Loucy (cell line): ENCODE measurements at regions not wholly inside any gene's neighbourhood (a gene's known extent, or its start where the extent isn't known, plus 50 kb on each side); places are given as distances from the start of the nearest gene placed in this dataset.

Source experiments
- H2AFZ ChIP-seq: fragments of 200-600 bp; sonication (generic); 2 replicates; pipeline ENCODE4 v1.6.0; 2016; ENCODE audit warnings: antibody characterized with exemption, mild to moderate bottlenecking, low read length, moderate library complexity
- H3F3A ChIP-seq: fragments of 200-600 bp; 2 replicates; pipeline ENCODE4 v1.6.0; 2016; ENCODE audit warnings: antibody characterized with exemption, low read depth, mild to moderate bottlenecking
- H3K27me3 ChIP-seq: fragments of 200-600 bp; sonication (generic); 2 replicates; pipeline ENCODE4 v1.6.1; 2014; ENCODE audit warnings: low read length, mild to moderate bottlenecking; ENCODE audit not compliant: insufficient read depth, poor library complexity, severe bottlenecking
- H3K36me3 ChIP-seq: fragments of 200-600 bp; sonication (generic); 2 replicates; pipeline ENCODE4 v1.6.1; 2016; ENCODE audit warnings: low read length; ENCODE audit not compliant: insufficient read depth
- H3K4me1 ChIP-seq: fragments of 200-600 bp; sonication (generic); 2 replicates; pipeline ENCODE4 v1.5.1; 2014; ENCODE audit warnings: low read length, mild to moderate bottlenecking; ENCODE audit not compliant: insufficient read depth, poor library complexity, severe bottlenecking
- H3K4me2 ChIP-seq: fragments of 200-600 bp; sonication (generic); 2 replicates; pipeline ENCODE4 v1.6.0; 2014; ENCODE audit warnings: antibody characterized with exemption, low read length, low read depth, mild to moderate bottlenecking; ENCODE audit not compliant: poor library complexity, severe bottlenecking
- H3K4me3 ChIP-seq: fragments of 200-600 bp; sonication (generic); 2 replicates; pipeline ENCODE4 v1.5.1; 2014; ENCODE audit warnings: low read length, mild to moderate bottlenecking, mixed read lengths; ENCODE audit not compliant: poor library complexity, severe bottlenecking
- H3K79me2 ChIP-seq: fragments of 200-600 bp; sonication (generic); 2 replicates; pipeline ENCODE4 v1.6.1; 2014; ENCODE audit warnings: low read length; ENCODE audit not compliant: insufficient read depth
- H3K9ac ChIP-seq: fragments of 200-600 bp; sonication (generic); 2 replicates; pipeline ENCODE4 v1.6.0; 2014; ENCODE audit warnings: mild to moderate bottlenecking, low read depth, low read length, moderate library complexity; ENCODE audit not compliant: poor library complexity, severe bottlenecking
- H3K9me2 ChIP-seq: fragments of 200-600 bp; sonication (generic); replicated peaks from 2 replicates; pipeline ENCODE4 v1.6.1; 2016; ENCODE audit warnings: low read depth, low read length, mixed read lengths
- H3K9me3 ChIP-seq: fragments of 200-600 bp; sonication (generic); 2 replicates; pipeline ENCODE4 v1.6.1; 2014; ENCODE audit warnings: mild to moderate bottlenecking, antibody characterized with exemption, low read length, low read depth; ENCODE audit not compliant: insufficient read depth
- H4K20me1 ChIP-seq: fragments of 200-600 bp; sonication (generic); 2 replicates; pipeline ENCODE4 v1.6.0; 2014; ENCODE audit warnings: antibody characterized with exemption, low read length, mild to moderate bottlenecking; ENCODE audit not compliant: insufficient read depth, poor library complexity, severe bottlenecking
- EZH2phosphoT487 ChIP-seq: fragments of 200-600 bp; IDR thresholded peaks from 2 replicates; pipeline ENCODE4 v1.6.1; 2018; ENCODE audit warnings: antibody characterized with exemption, mild to moderate bottlenecking, moderate library complexity, borderline replicate concordance
- TF ChIP-seq, protein P1 (sequence below): fragments of 200-600 bp; sonication (generic); conservative IDR thresholded peaks from 2 replicates; pipeline ENCODE4 v1.5.1; 2014; ENCODE audit warnings: mild to moderate bottlenecking, antibody characterized with exemption, low read length

DNA sequence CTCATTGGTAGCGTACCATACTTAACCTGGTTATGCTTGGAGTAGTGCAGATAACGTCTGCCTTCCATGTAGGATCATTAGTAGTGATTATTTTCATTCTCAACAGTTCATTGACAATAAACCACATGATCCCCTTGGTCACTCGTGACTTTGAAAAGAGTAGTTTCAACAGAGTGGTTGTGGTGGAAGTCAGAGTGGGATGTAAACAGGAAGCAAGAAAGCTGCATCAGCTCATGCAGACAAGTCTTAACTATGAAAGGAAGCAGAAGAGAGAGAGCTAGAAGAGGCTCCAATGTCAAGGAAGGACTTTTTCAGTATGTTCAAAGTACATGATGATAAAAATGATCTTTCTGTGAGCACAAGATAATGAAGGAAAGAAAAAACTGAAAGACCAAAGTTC lies 287.4 kb downstream of the MBD2 start:
- Histone ChIP-seq H3K27me3 (no peaks in the 10 kb centered on the region), H3K9me3 (no peaks in the 10 kb centered on the region), H3K36me3 (no peaks in the 10 kb centered on the region), H3K4me1 (no peaks in the 10 kb centered on the region), H4K20me1 (no peaks in the 10 kb centered on the region), H3K9ac (no peak overlapping the region), H3K4me3 (no peak overlapping the region), H3K4me2 (no peak overlapping the region), H2AFZ (no peak overlapping the region), H3F3A (no peaks in the 10 kb centered on the region), H3K9me2 (no peaks in the 10 kb centered on the region), H3K79me2 (no peaks in the 10 kb centered on the region)
- TF ChIP-seq EZH2phosphoT487: no peak
- TF ChIP-seq, protein P1, sequence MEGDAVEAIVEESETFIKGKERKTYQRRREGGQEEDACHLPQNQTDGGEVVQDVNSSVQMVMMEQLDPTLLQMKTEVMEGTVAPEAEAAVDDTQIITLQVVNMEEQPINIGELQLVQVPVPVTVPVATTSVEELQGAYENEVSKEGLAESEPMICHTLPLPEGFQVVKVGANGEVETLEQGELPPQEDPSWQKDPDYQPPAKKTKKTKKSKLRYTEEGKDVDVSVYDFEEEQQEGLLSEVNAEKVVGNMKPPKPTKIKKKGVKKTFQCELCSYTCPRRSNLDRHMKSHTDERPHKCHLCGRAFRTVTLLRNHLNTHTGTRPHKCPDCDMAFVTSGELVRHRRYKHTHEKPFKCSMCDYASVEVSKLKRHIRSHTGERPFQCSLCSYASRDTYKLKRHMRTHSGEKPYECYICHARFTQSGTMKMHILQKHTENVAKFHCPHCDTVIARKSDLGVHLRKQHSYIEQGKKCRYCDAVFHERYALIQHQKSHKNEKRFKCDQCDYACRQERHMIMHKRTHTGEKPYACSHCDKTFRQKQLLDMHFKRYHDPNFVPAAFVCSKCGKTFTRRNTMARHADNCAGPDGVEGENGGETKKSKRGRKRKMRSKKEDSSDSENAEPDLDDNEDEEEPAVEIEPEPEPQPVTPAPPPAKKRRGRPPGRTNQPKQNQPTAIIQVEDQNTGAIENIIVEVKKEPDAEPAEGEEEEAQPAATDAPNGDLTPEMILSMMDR: no peak

DNA sequence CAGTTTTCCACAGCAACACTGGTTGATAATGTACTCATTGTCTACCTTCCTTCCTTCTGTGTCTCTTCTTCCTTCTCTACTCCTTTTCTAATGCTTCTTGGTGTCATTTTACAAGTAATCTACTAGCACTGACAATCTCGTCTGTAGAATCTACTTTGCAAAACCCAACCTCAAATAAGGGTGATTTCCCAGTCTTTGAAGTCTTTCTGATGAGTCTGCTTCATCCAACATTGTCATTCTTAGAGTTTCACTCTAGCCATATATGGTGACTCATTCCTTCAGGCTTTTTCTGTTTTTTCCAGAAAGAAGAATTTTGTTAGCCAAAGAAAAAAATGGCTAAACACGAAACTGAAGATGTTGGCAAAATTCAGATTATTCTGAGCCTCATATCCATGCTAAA lies 288.7 kb downstream of the MBD2 start:
- TF ChIP-seq, protein P1: no peak
- no peak for TF ChIP-seq EZH2phosphoT487
- no peaks in the 10 kb centered on the region for H3K4me1 ChIP-seq
- no peak overlapping the region for H2AFZ ChIP-seq
- no peak overlapping the region for H3K4me2 ChIP-seq
- no peaks in the 10 kb centered on the region for H3K27me3 ChIP-seq
- H3K9me3 ChIP-seq: no peaks in the 10 kb centered on the region
- no peak overlapping the region for H3K9ac ChIP-seq
- H3K4me3 ChIP-seq: no peak overlapping the region
- H3K79me2 ChIP-seq: no peaks in the 10 kb centered on the region
- no peaks in the 10 kb centered on the region for H3K36me3 ChIP-seq
- H3F3A ChIP-seq: no peaks in the 10 kb centered on the region
- H3K9me2 ChIP-seq: no peaks in the 10 kb centered on the region
- no peaks in the 10 kb centered on the region for H4K20me1 ChIP-seq

- Histone ChIP-seq H3K4me1 (no peaks in the 10 kb centered on the region), H3K9me3 (no peaks in the 10 kb centered on the region), H3K79me2 (no peaks in the 10 kb centered on the region), H3K9me2 (no peaks in the 10 kb centered on the region), H3K9ac (no peak overlapping the region), H4K20me1 (no peaks in the 10 kb centered on the region), H3F3A (no peaks in the 10 kb centered on the region), H2AFZ (no peak overlapping the region), H3K4me2 (no peak overlapping the region), H3K4me3 (no peak overlapping the region), H3K27me3 (no peaks in the 10 kb centered on the region), H3K36me3 (no peaks in the 10 kb centered on the region)
- TF ChIP-seq, protein P1: no peak
Measured at GRCh38 chr18:53935399-53935798, 289.1 kb downstream of the MBD2 start.
